ENCODE measurements at regions not wholly inside any gene's neighbourhood (a gene's known extent, or its start where the extent isn't known, plus 50 kb on each side); places are given as distances from the start of the nearest gene placed in this dataset.
"Not testable (repeated sequence)": the region's sequence is repeated elsewhere in the genome, so short reads cannot be mapped to it uniquely, and the experiment has no call there.

- DNase-seq: no peak
- 91 to 93% methylated on average over 4 of the region's 4 CpGs for WGBS, 2 donors
Observed at GRCh38 chr4:141871086-141871770, 234.8 kb downstream of the IL15 start.

GRCh38 chr4:141882650-141883049 is 246.3 kb downstream of the IL15 start:
- H3K4me1 ChIP-seq; DNase-seq; H3K4me3 ChIP-seq; H3K27ac ChIP-seq; H3K27me3 ChIP-seq; H3K9me3 ChIP-seq; H3K36me3 ChIP-seq (ENCODE audit: low read depth, missing control alignments); intact Hi-C loops (cut with DNase I; ENCODE audit: low total_unique reads): not testable (repeated sequence)
- 48% methylated on average over 6 to 11 of the region's 12 CpGs for WGBS, 2 donors

More at GRCh38 chr4:141871086-141871770, 234.8 kb downstream of the IL15 start:
- H3K27ac ChIP-seq: no peak overlapping the region
- H3K9me3 ChIP-seq: no peaks in the 10 kb centered on the region
- H3K4me3 ChIP-seq: no peak overlapping the region
- intact Hi-C loops (cut with DNase I; ENCODE audit: low total_unique reads): no loop called here
- H3K36me3 ChIP-seq (ENCODE audit: low read depth, missing control alignments): no peaks in the 10 kb centered on the region
- TF ChIP-seq POLR2A (IDR thresholded peaks at IDR 0.05) (no peak), CTCF (IDR thresholded peaks at IDR 0.05) (no peak)
- H3K27me3 ChIP-seq: no peaks in the 10 kb centered on the region
- H3K4me1 ChIP-seq: no peaks in the 10 kb centered on the region

- no peaks in the 10 kb centered on the region for H3K9me3 ChIP-seq
- no peaks in the 10 kb centered on the region for H3K36me3 ChIP-seq (ENCODE audit: low read depth, missing control alignments)
- 76 to 98% methylated on average over 2 of the region's 2 CpGs for WGBS, 2 donors
- TF ChIP-seq POLR2A (IDR thresholded peaks at IDR 0.05): no peak
- no peak for TF ChIP-seq CTCF (IDR thresholded peaks at IDR 0.05)
- intact Hi-C loops (cut with DNase I; ENCODE audit: low total_unique reads): no loop called here
- no peaks in the 10 kb centered on the region for H3K4me1 ChIP-seq
- no peak for DNase-seq
- H3K27ac ChIP-seq: no peak overlapping the region
- no peaks in the 10 kb centered on the region for H3K27me3 ChIP-seq
- no peak overlapping the region for H3K4me3 ChIP-seq
Observed at GRCh38 chr4:141884070-141884469, 247.7 kb downstream of the IL15 start.

- no peak for DNase-seq
- Histone ChIP-seq H3K9me3 (no peaks in the 10 kb centered on the region), H3K4me1 (no peaks in the 10 kb centered on the region), H3K27me3 (no peaks in the 10 kb centered on the region), H3K27ac (no peak overlapping the region), H3K36me3 (ENCODE audit: low read depth, missing control alignments) (no peaks in the 10 kb centered on the region), H3K4me3 (no peak overlapping the region)
- 71 to 75% methylated on average over 1 of the region's 1 CpG for WGBS, 2 donors
- TF ChIP-seq POLR2A (IDR thresholded peaks at IDR 0.05) (no peak), CTCF (IDR thresholded peaks at IDR 0.05) (no peak)
- intact Hi-C loops (cut with DNase I; ENCODE audit: low total_unique reads): no loop called here
Observed at GRCh38 chr4:141885112-141885511, 248.7 kb downstream of the IL15 start.

- Histone ChIP-seq H3K27ac (no peak overlapping the region), H3K4me1 (no peaks in the 10 kb centered on the region), H3K4me3 (no peak overlapping the region), H3K36me3 (ENCODE audit: low read depth, missing control alignments) (no peaks in the 10 kb centered on the region), H3K27me3 (no peaks in the 10 kb centered on the region), H3K9me3 (no peaks in the 10 kb centered on the region)
- TF ChIP-seq POLR2A (IDR thresholded peaks at IDR 0.05) (no peak), CTCF (IDR thresholded peaks at IDR 0.05) (no peak)
- no peak for DNase-seq
- intact Hi-C loops (cut with DNase I; ENCODE audit: low total_unique reads): no loop called here
- 17 to 38% methylated on average over 1 of the region's 1 CpG for WGBS, 2 donors
Observed at GRCh38 chr4:141890279-141890678, 253.9 kb downstream of the IL15 start.
